ENCODE measurements at regions not wholly inside any gene's neighbourhood (a gene's known extent, or its start where the extent isn't known, plus 50 kb on each side); places are given as distances from the start of the nearest gene placed in this dataset.

GRCh38 chr10:62899311-62899710 is 83.1 kb upstream of the EGR2 start:
- no CpG with 5 or more reads among the region's 3 CpGs for WGBS, 2 experiments (ENCODE audit: extremely low coverage in 2 of 2, insufficient read length in 1 of 2)
- H3K4ac ChIP-seq (ENCODE audit: low read depth, low read length), result no peak overlapping the region
- no peak overlapping the region for H4K5ac ChIP-seq (ENCODE audit: low read depth, low read length)
- no peak overlapping the region for H3K56ac ChIP-seq (ENCODE audit: extremely low read depth, insufficient read depth, low read length)
- H3K18ac ChIP-seq (ENCODE audit: low read depth, low read length), result no peak overlapping the region
- no peak overlapping the region for H3K4me3 ChIP-seq (ENCODE audit: insufficient read depth, low read depth, low read length)
- TF ChIP-seq POLR2A (IDR thresholded peaks at IDR 0.05; ENCODE audit: low read depth, low read length) (no peak), RAD21 (IDR thresholded peaks at IDR 0.05; ENCODE audit: low read length) (no peak), RFX5 (IDR thresholded peaks at IDR 0.05; ENCODE audit: low read depth, low read length) (no peak), ELK1 (IDR thresholded peaks at IDR 0.05; ENCODE audit: borderline replicate concordance, low read depth, low read length) (no peak), CTCF (conservative IDR thresholded peaks at IDR 0.05; ENCODE audit: low read depth, low read length) (no peak), MAZ (IDR thresholded peaks at IDR 0.05; ENCODE audit: borderline replicate concordance, low read depth, low read length) (no peak), CHD1 (IDR thresholded peaks at IDR 0.05; ENCODE audit: low read depth, low read length) (no peak), MXI1 (IDR thresholded peaks at IDR 0.05; ENCODE audit: borderline replicate concordance, low read depth, low read length) (no peak), BHLHE40 (IDR thresholded peaks at IDR 0.05; ENCODE audit: low read depth, low read length) (no peak), NFE2L2 (IDR thresholded peaks at IDR 0.05; ENCODE audit: low read depth, low read length) (no peak), RCOR1 (IDR thresholded peaks at IDR 0.05; ENCODE audit: insufficient replicate concordance, low read length) (no peak), CEBPB (IDR thresholded peaks at IDR 0.05; ENCODE audit: low read depth, low read length) (no peak), SMC3 (IDR thresholded peaks at IDR 0.05; ENCODE audit: low read depth, low read length) (no peak), MAFK (IDR thresholded peaks at IDR 0.05; ENCODE audit: low read depth, low read length) (no peak), FOS (IDR thresholded peaks at IDR 0.05; ENCODE audit: low read depth, low read length) (no peak), USF2 (IDR thresholded peaks at IDR 0.05; ENCODE audit: low read depth, low read length) (no peak)
- H4K20me1 ChIP-seq (ENCODE audit: insufficient read depth, low read length), result no peaks in the 10 kb centered on the region
- no peak overlapping the region for H2AK9ac ChIP-seq (replicated peaks; ENCODE audit: low read depth, low read length, poor library complexity)
- ATAC-seq (ENCODE audit: low read depth), result no peak
- H2BK20ac ChIP-seq (ENCODE audit: low read depth, low read length), result no peak overlapping the region
- H3K27ac ChIP-seq (ENCODE audit: insufficient read depth, low read length), result no peak overlapping the region
- POLR2A ChIA-PET (ENCODE audit: unreplicated experiment), result no interaction called here
- no peak overlapping the region for H2BK120ac ChIP-seq (ENCODE audit: low read depth, low read length)
- in situ Hi-C loops (cut with MboI; ENCODE audit: low sequenced_read_pairs) (no loop called here), intact Hi-C loops (cut with micrococcal nuclease) (no loop called here), dilution Hi-C loops (cut with HindIII; ENCODE audit: low sequenced_read_pairs, unreplicated experiment) (no loop called here)
- no peaks in the 10 kb centered on the region for H3K36me3 ChIP-seq (ENCODE audit: control insufficient read depth, insufficient read depth, low read length)
- H3K27me3 ChIP-seq (ENCODE audit: control insufficient read depth, insufficient read depth, low read length), result no peaks in the 10 kb centered on the region
- H4K91ac ChIP-seq (ENCODE audit: insufficient read depth, low read depth, low read length), result no peak overlapping the region
- no peaks in the 10 kb centered on the region for H3K9me1 ChIP-seq (ENCODE audit: insufficient read depth, low read length)
- DNase-seq, result no peak
- no peak overlapping the region for H4K8ac ChIP-seq (ENCODE audit: low read depth in 2 of 2, low read length in 2 of 2)
- no peaks in the 10 kb centered on the region for H3K79me1 ChIP-seq (ENCODE audit: low read depth in 1 of 2, low read length in 2 of 2)
- CTCF ChIA-PET, result interaction anchor here (1.2 kb wide), 1 partner anchor 184 kb away, joined by 3 read pairs; no protein-coding TSS in a partner anchor
- no peak overlapping the region for H2AFZ ChIP-seq (replicated peaks; ENCODE audit: low read length, poor library complexity)
- H2BK15ac ChIP-seq (ENCODE audit: low read depth, low read length), result no peak overlapping the region
- no peak overlapping the region for H3K4me2 ChIP-seq (ENCODE audit: low read depth, low read length)
- no peaks in the 10 kb centered on the region for H3K9me3 ChIP-seq (ENCODE audit: control insufficient read depth, insufficient read depth, low read length)
- no peak overlapping the region for H3K23ac ChIP-seq (ENCODE audit: low read depth, low read length)
- H3K4me1 ChIP-seq (ENCODE audit: control insufficient read depth, insufficient read depth, low read length), result no peaks in the 10 kb centered on the region
- H2AK5ac ChIP-seq (ENCODE audit: low read depth, low read length), result no peak overlapping the region
- no peak overlapping the region for H3K14ac ChIP-seq (replicated peaks; ENCODE audit: low read depth, low read length)
- BruUV-seq (replicated peaks), result no TSS peak
- no peak overlapping the region for H3K9ac ChIP-seq (ENCODE audit: low read depth, low read length)
- H2BK5ac ChIP-seq (ENCODE audit: low read depth, low read length, poor library complexity, severe bottlenecking), result no peak overlapping the region

Measured in IMR-90 (cell line).